Stomach (tissue), 8 donors: ENCODE measurements at regions not wholly inside any gene's neighbourhood (a gene's known extent, or its start where the extent isn't known, plus 50 kb on each side); places are given as distances from the start of the nearest gene placed in this dataset.

Experiments
- DNase-seq, 2 donors: peaks; one replicate each; pipeline versions ENCODE4 v3.0.0 to v3.0.0-alpha.2; 2013 to 2019
- H3K27ac ChIP-seq, 5 donors: fragments of 200-600 bp in 4 of 5; sonication (generic) in 4 of 5; one replicate each; pipeline ENCODE4 v1.5.1; 2013 to 2019; ENCODE audit warnings: mild to moderate bottlenecking in 1 of 5, moderate library complexity in 1 of 5
- H3K27me3 ChIP-seq, 3 donors: fragments of 200-600 bp; sonication (generic); one replicate each; pipeline ENCODE4 v1.5.1; 2017 to 2019; ENCODE audit warnings: mixed run types in 1 of 3
- H3K36me3 ChIP-seq, 4 donors: fragments of 200-600 bp; sonication (generic); 1 replicate in 3 of 4; 2 replicates in 1 of 4; pipeline ENCODE4 v1.5.1; 2016 to 2019
- H3K4me1 ChIP-seq, 4 donors: fragments of 200-600 bp; sonication (generic); one replicate each; pipeline ENCODE4 v1.5.1; 2016 to 2019
- H3K4me3 ChIP-seq, 4 donors: fragments of 200-600 bp; sonication (generic) in 3 of 4; one replicate each; pipeline ENCODE4 v1.5.1; 2016 to 2019; ENCODE audit warnings: mild to moderate bottlenecking in 1 of 4
- H3K9me3 ChIP-seq, 4 donors: fragments of 200-600 bp; sonication (generic); one replicate each; pipeline ENCODE4 v1.5.1; 2016 to 2019
- EP300 ChIP-seq: sonication (generic); formaldehyde crosslinking; IDR thresholded peaks from one replicate; pipeline ENCODE4 v1.6.1; 2017; ENCODE audit warnings: antibody characterized with exemption
- POLR2A ChIP-seq, 4 donors: fragments of 450-650 bp; IDR thresholded peaks; one replicate each; pipeline ENCODE4 v1.6.1; 2016; ENCODE audit warnings: antibody characterized with exemption in 4 of 4, control low read depth in 2 of 4, mild to moderate bottlenecking in 1 of 4, moderate library complexity in 1 of 4
- POLR2AphosphoS5 ChIP-seq, 3 donors: sonication (generic); formaldehyde crosslinking; IDR thresholded peaks; one replicate each; pipeline ENCODE4 v1.6.1; 2016; ENCODE audit warnings: antibody characterized with exemption in 3 of 3
- WGBS, 5 donors: extraction: QIAGEN DNeasy Blood & Tissue Kit in 3 of 5; methylation state at CpG; one replicate each; pipeline versions ENCODE4 v1.1.5 to v1.1.7; 2013 to 2018; 5-methylcytosine and 5-hydroxymethylcytosine counted together
- intact Hi-C: fragments of 100-400 bp; cut with DNase I; formaldehyde crosslinking; loops from one replicate; pipeline ENCODE4 v1.15.1; 2023; ENCODE audit warnings: low total_unique reads
- TF ChIP-seq, protein P1 (sequence below), 7 experiments: fragments of 450-650 bp in 4 of 7; fragments of 200-600 bp in 3 of 7; sonication (generic) in 3 of 7; IDR thresholded peaks; one replicate each; pipeline ENCODE4 v1.5.1; 2016 to 2019; ENCODE audit warnings: antibody characterized with exemption in 7 of 7, control low read depth in 2 of 7, mild to moderate bottlenecking in 1 of 7
- donor health status: healthy with polysubstance abuse.
- donor health status: Bipolar disorder and iron deficiency.
- donor health status: healthy.

DNA sequence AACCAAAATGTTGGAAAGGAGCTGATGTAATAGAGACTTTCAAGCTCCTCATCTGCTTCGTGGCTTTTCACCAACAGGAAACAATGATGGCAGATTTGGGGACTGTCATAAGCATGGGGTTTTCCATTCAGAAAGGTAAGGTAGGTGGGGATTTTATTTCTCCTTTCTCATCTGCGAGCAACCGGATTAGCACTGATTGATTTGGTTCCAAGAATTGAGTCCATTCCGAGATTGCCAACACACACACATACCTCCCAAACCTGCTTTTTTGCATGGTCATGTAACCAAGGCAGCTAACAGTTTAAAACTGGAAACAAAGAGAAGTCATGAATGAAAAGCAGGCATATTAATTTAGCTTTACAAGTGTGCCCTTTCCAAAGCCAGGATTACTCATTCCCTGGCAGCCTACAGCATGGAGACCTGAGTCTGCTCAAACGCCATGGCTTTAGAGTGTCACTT is 63.0 kb upstream of the LNX1 start:
- peak overlapping the region; percentile 79 to 88 (median 82) for H3K27ac ChIP-seq
- peak in 1 of 3 donors; percentile 77 for TF ChIP-seq POLR2AphosphoS5 (IDR thresholded peaks at IDR 0.05)
- no peak for TF ChIP-seq EP300
- TF ChIP-seq, protein P1, sequence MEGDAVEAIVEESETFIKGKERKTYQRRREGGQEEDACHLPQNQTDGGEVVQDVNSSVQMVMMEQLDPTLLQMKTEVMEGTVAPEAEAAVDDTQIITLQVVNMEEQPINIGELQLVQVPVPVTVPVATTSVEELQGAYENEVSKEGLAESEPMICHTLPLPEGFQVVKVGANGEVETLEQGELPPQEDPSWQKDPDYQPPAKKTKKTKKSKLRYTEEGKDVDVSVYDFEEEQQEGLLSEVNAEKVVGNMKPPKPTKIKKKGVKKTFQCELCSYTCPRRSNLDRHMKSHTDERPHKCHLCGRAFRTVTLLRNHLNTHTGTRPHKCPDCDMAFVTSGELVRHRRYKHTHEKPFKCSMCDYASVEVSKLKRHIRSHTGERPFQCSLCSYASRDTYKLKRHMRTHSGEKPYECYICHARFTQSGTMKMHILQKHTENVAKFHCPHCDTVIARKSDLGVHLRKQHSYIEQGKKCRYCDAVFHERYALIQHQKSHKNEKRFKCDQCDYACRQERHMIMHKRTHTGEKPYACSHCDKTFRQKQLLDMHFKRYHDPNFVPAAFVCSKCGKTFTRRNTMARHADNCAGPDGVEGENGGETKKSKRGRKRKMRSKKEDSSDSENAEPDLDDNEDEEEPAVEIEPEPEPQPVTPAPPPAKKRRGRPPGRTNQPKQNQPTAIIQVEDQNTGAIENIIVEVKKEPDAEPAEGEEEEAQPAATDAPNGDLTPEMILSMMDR (IDR thresholded peaks at IDR 0.05): no peak
- intact Hi-C loops: no loop called here
- H3K27me3 ChIP-seq: no peaks in the 10 kb centered on the region
- H3K9me3 ChIP-seq: no peaks in the 10 kb centered on the region
- peaks cover 39 to 53% (median 46%) of the 10 kb centered on the region in 4 donors for H3K4me1 ChIP-seq
- WGBS, 5 donors: 17 to 32% (median 24%) methylated on average over 5 of the region's 5 CpGs
- DNase-seq: peak; percentile 54 to 63
- no peaks in the 10 kb centered on the region for H3K36me3 ChIP-seq
- no peak overlapping the region for H3K4me3 ChIP-seq

DNA sequence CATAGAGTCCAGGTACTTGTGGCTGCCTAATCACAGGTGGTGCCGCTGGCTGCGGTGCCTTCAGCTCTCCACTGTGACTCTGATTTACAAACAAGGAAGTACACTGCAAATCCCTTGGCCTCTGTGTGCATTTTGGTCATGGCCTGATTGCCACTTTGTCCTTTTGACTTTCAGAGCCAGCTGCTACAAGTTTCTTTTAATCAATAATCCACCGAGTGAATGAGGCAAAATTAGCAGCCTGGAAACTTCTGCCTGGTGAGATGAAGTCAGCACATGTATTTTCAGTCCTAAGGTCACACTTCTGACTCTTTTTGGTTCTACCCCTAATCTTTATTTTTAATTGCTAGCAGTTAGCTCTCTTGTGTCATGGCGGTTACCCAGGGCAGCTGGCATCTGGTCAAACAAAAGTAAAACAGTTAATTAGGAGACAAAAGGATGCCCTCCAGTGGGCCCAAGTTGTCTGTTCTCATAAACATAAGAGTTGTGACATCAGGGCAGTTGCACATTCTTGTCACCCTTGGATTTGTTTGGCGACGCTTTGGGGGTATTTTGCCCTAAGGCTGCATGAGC is 62.3 kb upstream of the LNX1 start:
- intact Hi-C loops: no loop called here
- Histone ChIP-seq H3K9me3 (no peaks in the 10 kb centered on the region), H3K4me3 (no peak overlapping the region), H3K27me3 (no peaks in the 10 kb centered on the region), H3K36me3 (no peaks in the 10 kb centered on the region), H3K4me1 (peaks cover 39 to 53% (median 46%) of the 10 kb centered on the region in 4 donors), H3K27ac (peak overlapping the region; percentile 78 to 88 (median 82))
- TF ChIP-seq POLR2A (IDR thresholded peaks at IDR 0.05) (no peak), POLR2AphosphoS5 (IDR thresholded peaks at IDR 0.05) (peak in 2 of 3 donors; percentile 62 to 87)
- DNase-seq: peak; percentile 82 to 88
- 39 to 63% (median 44%) methylated on average over 6 of the region's 6 CpGs for WGBS, 5 donors

DNA sequence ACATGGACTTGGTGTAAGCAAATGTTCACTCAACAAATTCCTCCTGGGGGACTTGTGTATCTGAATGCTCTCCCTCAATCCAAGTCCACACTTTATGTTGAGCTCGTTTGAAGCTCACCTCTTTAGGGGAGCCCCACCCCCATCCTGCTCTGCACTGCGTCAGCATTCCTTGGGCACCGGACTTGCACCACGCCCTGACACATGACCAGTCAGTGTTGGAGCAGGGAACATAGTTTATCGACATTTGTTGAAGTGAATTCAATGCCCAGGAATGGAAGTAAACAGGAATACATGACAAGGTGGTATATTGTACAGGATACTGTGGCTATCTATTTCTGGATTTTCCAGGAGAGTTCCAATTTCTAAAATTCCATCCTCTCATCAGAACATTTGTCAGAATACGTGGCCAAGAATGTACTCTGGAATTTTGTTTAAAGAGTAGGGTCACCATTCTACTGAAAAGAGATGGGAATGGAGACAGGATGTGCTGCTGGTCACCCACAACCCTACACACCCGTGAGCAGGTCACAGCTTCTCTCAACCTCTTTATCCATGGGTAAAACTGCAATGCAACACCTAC is 60.0 kb upstream of the LNX1 start:
- TF ChIP-seq POLR2AphosphoS5 (IDR thresholded peaks at IDR 0.05): peak; percentile 75 to 85 (median 83)
- TF ChIP-seq, protein P1 (IDR thresholded peaks at IDR 0.05): no peak
- WGBS, 5 donors: 24 to 37% (median 29%) methylated on average over 7 of the region's 7 CpGs
- Histone ChIP-seq H3K27me3 (no peaks in the 10 kb centered on the region), H3K9me3 (no peaks in the 10 kb centered on the region), H3K4me3 (no peak overlapping the region), H3K36me3 (no peaks in the 10 kb centered on the region), H3K27ac (peak overlapping the region; percentile 76 to 88 (median 82)), H3K4me1 (peaks cover 42 to 64% (median 55%) of the 10 kb centered on the region in 4 donors)
- intact Hi-C loops: no loop called here
- peak; percentile 84 to 89 for DNase-seq

DNA sequence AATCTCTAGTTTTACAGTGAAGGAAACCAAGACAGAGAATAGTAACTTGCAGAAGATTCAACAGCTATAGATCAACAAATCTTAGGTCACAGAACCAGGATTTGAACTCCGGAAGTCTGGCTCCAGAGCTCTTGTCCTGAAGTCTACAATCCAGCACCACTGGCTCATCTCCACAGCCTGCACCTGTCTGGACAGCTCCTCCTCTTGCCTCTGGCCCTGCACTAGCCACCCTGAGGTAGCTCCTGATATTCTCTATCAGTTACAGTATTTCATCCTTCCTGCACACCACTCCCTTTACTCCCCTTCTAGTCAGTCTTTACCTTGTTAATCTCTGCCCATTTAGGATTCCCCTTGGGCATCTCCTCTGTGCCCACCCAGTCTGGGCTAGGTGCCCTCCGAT is 58.1 kb upstream of the LNX1 start:
- H3K9me3 ChIP-seq: no peaks in the 10 kb centered on the region
- peaks cover 47 to 56% (median 55%) of the 10 kb centered on the region in 4 donors for H3K4me1 ChIP-seq
- 48 to 94% (median 84%) methylated on average over 2 of the region's 2 CpGs for WGBS, 5 donors
- H3K36me3 ChIP-seq: no peaks in the 10 kb centered on the region
- intact Hi-C loops: no loop called here
- H3K4me3 ChIP-seq: no peak overlapping the region
- peak overlapping the region in 4 of 5 donors; percentile 37 to 88 (median 64) for H3K27ac ChIP-seq
- H3K27me3 ChIP-seq: no peaks in the 10 kb centered on the region
- TF ChIP-seq EP300: no peak
- TF ChIP-seq POLR2AphosphoS5 (IDR thresholded peaks at IDR 0.05): no peak
- TF ChIP-seq POLR2A (IDR thresholded peaks at IDR 0.05): no peak
- TF ChIP-seq, protein P1 (IDR thresholded peaks at IDR 0.05): no peak
- no peak for DNase-seq

DNA sequence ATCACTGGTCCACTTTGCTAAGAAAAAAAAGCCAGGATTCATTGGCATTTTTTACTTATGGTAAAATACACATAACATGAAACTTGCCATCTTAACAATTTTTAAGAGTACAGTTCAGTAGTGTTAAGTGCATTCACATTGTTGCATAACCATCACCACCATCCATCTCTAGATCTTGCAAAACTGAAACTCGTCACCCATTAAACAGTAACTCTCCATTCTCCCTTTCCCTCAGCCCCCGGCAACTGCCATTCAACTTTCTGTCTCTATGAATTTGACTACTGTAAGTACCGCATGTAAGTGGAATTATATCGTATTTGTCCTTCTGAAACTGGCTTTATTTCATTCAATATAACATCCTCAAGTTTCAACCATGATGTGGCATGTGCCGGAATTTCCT is 56.3 kb upstream of the LNX1 start:
- TF ChIP-seq, protein P1 (IDR thresholded peaks at IDR 0.05): no peak
- TF ChIP-seq POLR2AphosphoS5 (IDR thresholded peaks at IDR 0.05) (no peak), POLR2A (IDR thresholded peaks at IDR 0.05) (no peak), EP300 (no peak)
- intact Hi-C loops: no loop called here
- no peaks in the 10 kb centered on the region for H3K9me3 ChIP-seq
- H3K4me3 ChIP-seq: no peak overlapping the region
- peaks cover 28 to 45% (median 37%) of the 10 kb centered on the region in 4 donors for H3K4me1 ChIP-seq
- DNase-seq: no peak
- no peaks in the 10 kb centered on the region for H3K27me3 ChIP-seq
- 73 to 93% (median 89%) methylated on average over 5 of the region's 5 CpGs for WGBS, 5 donors
- H3K27ac ChIP-seq: peak overlapping the region in 2 of 5 donors; percentile 82 to 92
- no peaks in the 10 kb centered on the region for H3K36me3 ChIP-seq
